CD14-positive monocyte (primary cell): ENCODE measurements at regions not wholly inside any gene's neighbourhood (a gene's known extent, or its start where the extent isn't known, plus 50 kb on each side); places are given as distances from the start of the nearest gene placed in this dataset.

Experiments used
- DNase-seq, 3 donors: peaks; one replicate each; pipeline ENCODE4 v3.0.0-alpha.2; 2011 to 2022
- H2AFZ ChIP-seq: 2 replicates; pipeline ENCODE4 v1.6.0; 2012; ENCODE audit warnings: mild to moderate bottlenecking, low read depth, low read length, inconsistent platforms; ENCODE audit not compliant: insufficient read depth, poor library complexity, severe bottlenecking
- H3K27ac ChIP-seq, 2 donors: 1 replicate in 1 of 2; 2 replicates in 1 of 2; pipeline ENCODE4 v1.5.1; 2012 to 2013; ENCODE audit warnings: low read length in 2 of 2, control low read depth in 1 of 2, inconsistent platforms in 1 of 2, low read depth in 1 of 2, mild to moderate bottlenecking in 1 of 2
- H3K27me3 ChIP-seq, 2 donors: one replicate each; pipeline versions ENCODE4 v1.6.0 to v1.6.1; 2011 to 2013; ENCODE audit warnings: low read length in 2 of 2; ENCODE audit not compliant: control insufficient read depth in 2 of 2, insufficient read depth in 2 of 2
- H3K36me3 ChIP-seq, 2 donors: replicated peaks in 1 of 2; 1 replicate in 1 of 2; 2 replicates in 1 of 2; pipeline versions ENCODE4 v1.5.1 to v1.6.1; 2012 to 2013; ENCODE audit warnings: low read length in 2 of 2, control low read depth in 1 of 2, inconsistent platforms in 1 of 2, mild to moderate bottlenecking in 1 of 2; ENCODE audit not compliant: insufficient read depth in 2 of 2, control insufficient read depth in 1 of 2
- H3K4me1 ChIP-seq, 2 donors: 1 replicate in 1 of 2; 2 replicates in 1 of 2; pipeline versions ENCODE4 v1.5.1 to v1.6.1; 2012 to 2013; ENCODE audit warnings: low read length in 2 of 2, control low read depth in 1 of 2, inconsistent platforms in 1 of 2, mild to moderate bottlenecking in 1 of 2, moderate library complexity in 1 of 2; ENCODE audit not compliant: insufficient read depth in 2 of 2, control insufficient read depth in 1 of 2
- H3K4me2 ChIP-seq: replicated peaks from 2 replicates; pipeline ENCODE3; 2012; ENCODE audit warnings: low read length, moderate library complexity, mild to moderate bottlenecking; ENCODE audit not compliant: poor library complexity, severe bottlenecking; ENCODE audit errors: extremely low read depth
- H3K4me3 ChIP-seq, 3 experiments: fragments of 200-600 bp in 1 of 3; sonication (generic) in 1 of 3; replicated peaks in 1 of 3; 1 replicate in 2 of 3; 2 replicates in 1 of 3; pipeline ENCODE4 v1.5.1; 2011 to 2013; ENCODE audit warnings: low read length in 3 of 3, mild to moderate bottlenecking in 3 of 3, control low read depth in 2 of 3, low read depth in 2 of 3, inconsistent platforms in 1 of 3, moderate library complexity in 1 of 3
- H3K79me2 ChIP-seq: 2 replicates; pipeline ENCODE4 v1.6.0; 2012; ENCODE audit warnings: mild to moderate bottlenecking, control low read depth, inconsistent platforms, low read length, moderate library complexity; ENCODE audit not compliant: insufficient read depth
- H3K9ac ChIP-seq: 2 replicates; pipeline ENCODE4 v1.6.0; 2017; ENCODE audit warnings: low read length, mild to moderate bottlenecking; ENCODE audit not compliant: insufficient read depth, poor library complexity, severe bottlenecking
- H3K9me3 ChIP-seq, 2 donors: replicated peaks in 1 of 2; 1 replicate in 1 of 2; 2 replicates in 1 of 2; pipeline versions ENCODE4 v1.5.1 to v1.6.1; 2012 to 2013; ENCODE audit warnings: low read length in 2 of 2, control low read depth in 1 of 2; ENCODE audit not compliant: control insufficient read depth in 1 of 2, insufficient read depth in 1 of 2
- H4K20me1 ChIP-seq: 2 replicates; pipeline ENCODE4 v1.6.0; 2012; ENCODE audit warnings: mild to moderate bottlenecking, low read length, control low read depth, moderate library complexity; ENCODE audit not compliant: insufficient read depth
- H3K27ac Mint-ChIP-seq, 7 donors: one replicate each; pipeline ENCODE4 v1.8.0; 2020; ENCODE audit warnings: mild to moderate bottlenecking in 7 of 7, mixed read lengths in 7 of 7, moderate library complexity in 6 of 7, inconsistent platforms in 2 of 7
- H3K27me3 Mint-ChIP-seq, 3 donors: one replicate each; pipeline ENCODE4 v1.8.0; 2021 to 2022; ENCODE audit warnings: low read depth in 3 of 3, mild to moderate bottlenecking in 3 of 3, mixed read lengths in 3 of 3, moderate library complexity in 3 of 3, inconsistent platforms in 1 of 3
- H3K36me3 Mint-ChIP-seq, 2 donors: one replicate each; pipeline ENCODE4 v1.8.0; 2020; ENCODE audit warnings: mixed read lengths in 2 of 2, inconsistent platforms in 1 of 2, mild to moderate bottlenecking in 1 of 2
- H3K4me1 Mint-ChIP-seq: one replicate; pipeline ENCODE4 v1.8.0; 2020; ENCODE audit warnings: mild to moderate bottlenecking, mixed read lengths
- H3K4me3 Mint-ChIP-seq, 2 donors: one replicate each; pipeline ENCODE4 v1.8.0; 2020; ENCODE audit warnings: mild to moderate bottlenecking in 2 of 2, mixed read lengths in 2 of 2, moderate library complexity in 1 of 2
- H3K9me3 Mint-ChIP-seq, 7 donors: one replicate each; pipeline ENCODE4 v1.8.0; 2020 to 2022; ENCODE audit warnings: mixed read lengths in 7 of 7, mild to moderate bottlenecking in 6 of 7, moderate library complexity in 6 of 7, inconsistent platforms in 2 of 7
- CTCF ChIP-seq: fragments of 200-600 bp; IDR thresholded peaks from one replicate; pipeline ENCODE4 v1.8.0; 2022; ENCODE audit warnings: antibody characterized with exemption, mild to moderate bottlenecking
- WGBS: methylation state at CpG from one replicate; pipeline ENCODE4 v1.1.5; 2013; ENCODE audit warnings: missing lambda C conversion rate; ENCODE audit not compliant: insufficient coverage; 5-methylcytosine and 5-hydroxymethylcytosine counted together
- intact Hi-C, 2 donors: fragments of 100-400 bp; cut with micrococcal nuclease; formaldehyde crosslinking; loops; one replicate each; pipeline versions ENCODE4 v1.15.0 to v1.15.1; 2023

DNA sequence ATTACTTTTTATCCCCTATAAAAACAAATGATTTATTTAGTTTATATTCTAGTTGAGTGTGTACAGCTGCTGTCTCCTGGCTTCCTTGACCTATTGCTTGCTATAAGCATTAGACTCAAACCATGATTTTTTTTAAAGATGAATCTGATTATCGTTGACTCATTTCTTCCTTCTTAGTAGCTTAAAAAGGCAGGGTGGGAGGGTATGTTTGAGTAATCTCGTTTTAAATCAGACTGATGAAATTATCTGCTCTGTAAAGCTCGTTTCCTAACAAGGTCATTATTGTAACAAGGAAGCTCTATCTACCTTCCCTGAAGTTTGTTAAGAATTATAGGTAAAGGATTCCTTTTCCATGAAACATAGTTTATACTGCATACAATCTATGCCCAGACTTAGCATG, 276.3 kb upstream of the KCND2 start:
- no peak for TF ChIP-seq CTCF
- no peaks in the 10 kb centered on the region for H3K27me3 ChIP-seq
- H3K79me2 ChIP-seq, result no peaks in the 10 kb centered on the region
- no peak overlapping the region for H2AFZ ChIP-seq
- no peak overlapping the region for H3K27ac ChIP-seq
- Mint-ChIP-seq H3K9me3 (peaks cover 0 to 5% (median 2%) of the 10 kb centered on the region in 7 donors), H3K27ac (no peak overlapping the region), H3K36me3 (no peaks in the 10 kb centered on the region), H3K4me3 (no peak overlapping the region), H3K4me1 (no peaks in the 10 kb centered on the region), H3K27me3 (no peaks in the 10 kb centered on the region)
- no peaks in the 10 kb centered on the region for H3K36me3 ChIP-seq
- H3K9me3 ChIP-seq, result no peaks in the 10 kb centered on the region
- H3K4me1 ChIP-seq, result no peaks in the 10 kb centered on the region
- WGBS, result no CpG with 5 or more reads among the region's 3 CpGs
- no peak overlapping the region for H3K4me2 ChIP-seq
- no peaks in the 10 kb centered on the region for H4K20me1 ChIP-seq
- H3K9ac ChIP-seq, result no peak overlapping the region
- no peak for DNase-seq
- intact Hi-C loops, result no loop called here
- H3K4me3 ChIP-seq, result no peak overlapping the region

DNA sequence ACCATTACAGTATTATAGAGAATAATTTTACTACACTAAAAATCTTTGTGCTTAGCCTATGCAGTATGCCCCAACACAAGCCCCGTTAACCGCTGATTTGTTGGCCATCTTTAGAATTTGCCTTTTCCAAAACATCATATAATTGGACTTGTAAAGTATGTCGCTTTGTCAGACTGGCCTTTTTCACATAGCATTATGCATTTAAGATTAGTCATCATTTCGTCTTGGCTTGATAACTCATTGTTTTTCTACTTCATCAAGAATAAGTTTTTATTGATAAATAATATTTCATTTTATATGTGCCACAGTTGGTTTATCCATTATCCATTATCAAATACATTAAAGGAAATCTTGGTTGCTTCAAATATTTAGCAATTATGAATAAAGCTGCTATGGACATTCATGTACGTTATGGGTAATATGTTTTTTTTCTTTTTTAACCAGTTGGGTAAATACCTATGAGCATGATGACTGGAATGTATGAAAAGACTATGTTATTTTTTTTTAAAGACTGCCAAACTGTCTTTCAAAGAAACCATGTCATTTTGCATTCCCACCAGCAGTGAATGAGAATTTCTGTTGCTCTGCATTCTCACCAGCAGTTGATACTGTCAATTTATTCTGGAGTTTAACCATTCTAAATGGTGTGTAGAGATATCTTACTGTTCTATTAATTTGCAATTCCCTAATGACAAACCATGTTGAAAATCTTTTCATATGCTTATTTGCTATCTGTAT, 273.1 kb upstream of the KCND2 start:
- Mint-ChIP-seq H3K4me3 (no peak overlapping the region), H3K27me3 (peaks cover 0 to 2% (median 2%) of the 10 kb centered on the region in 3 donors), H3K4me1 (no peaks in the 10 kb centered on the region), H3K27ac (no peak overlapping the region), H3K36me3 (no peaks in the 10 kb centered on the region), H3K9me3 (peaks cover 0 to 4% (median 2%) of the 10 kb centered on the region in 7 donors)
- Histone ChIP-seq H3K4me3 (no peak overlapping the region), H2AFZ (no peak overlapping the region), H3K4me1 (no peaks in the 10 kb centered on the region), H3K79me2 (no peaks in the 10 kb centered on the region), H3K27me3 (no peaks in the 10 kb centered on the region), H3K27ac (no peak overlapping the region), H3K4me2 (no peak overlapping the region), H4K20me1 (no peaks in the 10 kb centered on the region), H3K9me3 (no peaks in the 10 kb centered on the region), H3K9ac (no peak overlapping the region), H3K36me3 (no peaks in the 10 kb centered on the region)
- WGBS, result no CpG with 5 or more reads among the region's 5 CpGs
- DNase-seq, result no peak
- no peak for TF ChIP-seq CTCF
- intact Hi-C loops, result no loop called here
